H1 (cell line): ENCODE measurements at regions not wholly inside any gene's neighbourhood (a gene's known extent, or its start where the extent isn't known, plus 50 kb on each side); places are given as distances from the start of the nearest gene placed in this dataset.

Experiments
- CTCF ChIA-PET: fragments of 300-600 bp; sonication (Branson Sonifier 250); formaldehyde crosslinking; loops from one replicate; lab custom pipeline; 2021; ENCODE audit not compliant: partially characterized antibody; lab: Charles Lee
- POLR2A ChIA-PET: fragments of 300-600 bp; sonication (Branson Sonifier 250); formaldehyde crosslinking; loops from one replicate; lab custom pipeline; 2021; ENCODE audit warnings: inconsistent platforms; ENCODE audit not compliant: partially characterized antibody; lab: Charles Lee
- DNase-seq, 2 experiments: peaks; one replicate each; pipeline versions ENCODE4 v3.0.0 to v3.0.0-alpha.2; 2010 to 2022; ENCODE audit warnings: low spot score in 2 of 2, low read depth in 1 of 2, mixed read lengths in 1 of 2
- FAIRE-seq: peaks from 2 replicates; lab custom pipeline; 2011; peaks lifted over from hg19 to GRCh38; lab: Jason Lieb, UNC
- H2AFZ ChIP-seq: 2 replicates; pipeline ENCODE4 v1.8.1; 2012; ENCODE audit warnings: low read length, inconsistent platforms
- H2AK5ac ChIP-seq: 2 replicates; pipeline ENCODE4 v1.6.1; 2013; ENCODE audit warnings: low read depth, low read length
- H2BK120ac ChIP-seq: replicated peaks from 2 replicates; pipeline ENCODE3; 2013; ENCODE audit warnings: low read depth, low read length, inconsistent platforms
- H2BK12ac ChIP-seq: 2 replicates; pipeline ENCODE4 v1.6.1; 2013; ENCODE audit warnings: low read depth, low read length
- H2BK15ac ChIP-seq: 2 replicates; pipeline ENCODE4 v1.6.1; 2013; ENCODE audit warnings: low read length
- H2BK20ac ChIP-seq: 2 replicates; pipeline ENCODE4 v1.6.1; 2013; ENCODE audit warnings: low read length
- H2BK5ac ChIP-seq: 2 replicates; pipeline ENCODE4 v1.6.1; 2013; ENCODE audit warnings: low read depth, low read length
- H3K14ac ChIP-seq: 2 replicates; pipeline ENCODE4 v1.6.1; 2013; ENCODE audit warnings: inconsistent platforms; ENCODE audit not compliant: insufficient read length
- H3K18ac ChIP-seq: 2 replicates; pipeline ENCODE4 v1.6.1; 2013; ENCODE audit warnings: low read length; ENCODE audit errors: extremely low read depth
- H3K23ac ChIP-seq: 2 replicates; pipeline ENCODE4 v1.6.1; 2013; ENCODE audit warnings: inconsistent platforms; ENCODE audit not compliant: insufficient read length
- H3K23me2 ChIP-seq: 2 replicates; pipeline ENCODE4 v1.6.1; 2013; ENCODE audit warnings: low read depth, low read length
- H3K27ac ChIP-seq: 2 replicates; pipeline ENCODE4 v1.6.1; 2011; ENCODE audit warnings: low read depth, low read length, inconsistent platforms
- H3K27me3 ChIP-seq, 4 experiments: replicated peaks in 1 of 4; 1 replicate in 1 of 4; 2 replicates in 3 of 4; pipeline versions ENCODE4 v1.6.1 to v1.8.1; 2011 to 2013; ENCODE audit warnings: low read length in 3 of 4, mild to moderate bottlenecking in 3 of 4, inconsistent platforms in 2 of 4, mixed read lengths in 2 of 4, moderate library complexity in 1 of 4; ENCODE audit not compliant: control insufficient read depth in 3 of 4, insufficient read depth in 3 of 4; ENCODE audit errors: extremely low read depth in 1 of 4
- H3K36me3 ChIP-seq, 4 experiments: 2 replicates each; pipeline versions ENCODE4 v1.6.1 to v1.8.1; 2011 to 2013; ENCODE audit warnings: mild to moderate bottlenecking in 4 of 4, low read length in 3 of 4, moderate library complexity in 2 of 4, control low read depth in 1 of 4, inconsistent platforms in 1 of 4; ENCODE audit not compliant: insufficient read depth in 4 of 4, control insufficient read depth in 2 of 4
- H3K4ac ChIP-seq: replicated peaks from 2 replicates; pipeline ENCODE3; 2013; ENCODE audit warnings: low read length, low read depth, mixed read lengths, inconsistent platforms; ENCODE audit not compliant: insufficient read length
- H3K4me1 ChIP-seq, 4 experiments: replicated peaks in 1 of 4; 1 replicate in 1 of 4; 2 replicates in 3 of 4; pipeline versions ENCODE4 v1.6.1 to v1.8.1; 2011 to 2013; ENCODE audit warnings: low read length in 3 of 4, inconsistent platforms in 2 of 4, mixed read lengths in 1 of 4; ENCODE audit not compliant: insufficient read depth in 4 of 4, control insufficient read depth in 3 of 4
- H3K4me2 ChIP-seq, 2 experiments: 2 replicates each; pipeline versions ENCODE4 v1.6.1 to v1.8.1; 2011 to 2013; ENCODE audit warnings: low read depth in 2 of 2, low read length in 2 of 2, control low read depth in 1 of 2, inconsistent platforms in 1 of 2, mild to moderate bottlenecking in 1 of 2; ENCODE audit not compliant: insufficient read depth in 1 of 2
- H3K4me3 ChIP-seq, 4 experiments: fragments of 200-600, 300-600 bp in 1 of 4; sonication (generic), shearing (Covaris generic), sonication (Bioruptor Twin) in 1 of 4; 2 replicates each; pipeline versions ENCODE4 v1.5.1 to v1.8.1; 2011 to 2016; ENCODE audit warnings: low read length in 4 of 4, low read depth in 3 of 4, control low read depth in 2 of 4, inconsistent platforms in 2 of 4, mild to moderate bottlenecking in 2 of 4, mixed read lengths in 1 of 4, moderate library complexity in 1 of 4; ENCODE audit not compliant: insufficient read depth in 2 of 4; ENCODE audit errors: extremely low read depth in 1 of 4
- H3K56ac ChIP-seq: replicated peaks from 2 replicates; pipeline ENCODE3; 2013; ENCODE audit warnings: low read depth, mild to moderate bottlenecking, mixed read lengths, low read length, inconsistent platforms; ENCODE audit not compliant: insufficient read length
- H3K79me1 ChIP-seq: 2 replicates; pipeline ENCODE4 v1.6.1; 2013; ENCODE audit warnings: low read depth, low read length, control low read depth
- H3K79me2 ChIP-seq, 2 experiments: 2 replicates each; pipeline versions ENCODE4 v1.6.1 to v1.8.1; 2012 to 2013; ENCODE audit warnings: low read length in 2 of 2, mild to moderate bottlenecking in 2 of 2, inconsistent platforms in 1 of 2; ENCODE audit not compliant: insufficient read depth in 2 of 2, control insufficient read depth in 1 of 2
- H3K9ac ChIP-seq, 4 experiments: replicated peaks in 1 of 4; 1 replicate in 1 of 4; 2 replicates in 3 of 4; pipeline versions ENCODE4 v1.6.1 to v1.8.1; 2011 to 2013; ENCODE audit warnings: low read depth in 3 of 4, low read length in 3 of 4, control low read depth in 2 of 4, mild to moderate bottlenecking in 2 of 4, moderate library complexity in 2 of 4, inconsistent platforms in 1 of 4; ENCODE audit errors: extremely low read depth in 1 of 4
- H3K9me3 ChIP-seq, 2 experiments: 2 replicates each; pipeline versions ENCODE4 v1.6.1 to v1.8.1; 2012 to 2013; ENCODE audit warnings: mild to moderate bottlenecking in 2 of 2, moderate library complexity in 2 of 2, control low read depth in 1 of 2, inconsistent platforms in 1 of 2, low read depth in 1 of 2, low read length in 1 of 2, mixed read lengths in 1 of 2; ENCODE audit not compliant: insufficient read depth in 2 of 2
- H4K20me1 ChIP-seq, 2 experiments: replicated peaks in 1 of 2; 2 replicates each; pipeline versions ENCODE3 to v1.8.1; 2011 to 2013; ENCODE audit warnings: inconsistent platforms in 2 of 2, low read length in 2 of 2, mild to moderate bottlenecking in 1 of 2; ENCODE audit not compliant: insufficient read depth in 2 of 2, control insufficient read depth in 1 of 2
- H4K5ac ChIP-seq: 2 replicates; pipeline ENCODE4 v1.6.1; 2013; ENCODE audit warnings: low read length, low read depth, mixed read lengths, inconsistent platforms; ENCODE audit not compliant: insufficient read length
- H4K8ac ChIP-seq: 2 replicates; pipeline ENCODE4 v1.8.0; 2013; ENCODE audit warnings: mild to moderate bottlenecking, moderate library complexity, low read length, inconsistent platforms; ENCODE audit not compliant: insufficient read depth; ENCODE audit errors: extremely low read depth
- H4K91ac ChIP-seq: replicated peaks from 2 replicates; pipeline ENCODE3; 2013; ENCODE audit warnings: low read length, mixed read lengths, inconsistent platforms; ENCODE audit not compliant: insufficient read length
- ASH2L ChIP-seq: fragments of 200-600, 300-600 bp; sonication (generic); IDR thresholded peaks from one replicate; pipeline ENCODE4 v1.7.1; 2017; ENCODE audit warnings: low read length
- BCL11A ChIP-seq, 2 experiments: IDR thresholded peaks; one replicate each; pipeline ENCODE4 v1.6.1; 2011; ENCODE audit warnings: low read depth in 2 of 2, low read length in 2 of 2, mild to moderate bottlenecking in 2 of 2
- HDAC2 ChIP-seq, 2 experiments: fragments of 300-600 bp in 1 of 2; sonication (generic) in 1 of 2; IDR thresholded peaks; 2 replicates each; pipeline ENCODE4 v1.6.1; 2011 to 2012; ENCODE audit warnings: low read depth in 2 of 2, low read length in 2 of 2, mild to moderate bottlenecking in 2 of 2, moderate library complexity in 2 of 2, borderline replicate concordance in 1 of 2, inconsistent platforms in 1 of 2
- KDM1A ChIP-seq: fragments of 200-600, 300-600 bp; sonication (generic); IDR thresholded peaks from 2 replicates; pipeline ENCODE4 v1.7.1; 2016; ENCODE audit warnings: mild to moderate bottlenecking, low read length, borderline replicate concordance
- NRF1 ChIP-seq: IDR thresholded peaks from 2 replicates; pipeline ENCODE4 v1.6.1; 2011; ENCODE audit warnings: mild to moderate bottlenecking, low read depth, low read length, improper control_type of control experiment
- RBBP5 ChIP-seq: IDR thresholded peaks from 2 replicates; pipeline ENCODE4 v1.7.1; 2012; ENCODE audit warnings: low read depth, mild to moderate bottlenecking, inconsistent platforms, low read length, moderate library complexity, borderline replicate concordance
- RFX5 ChIP-seq: IDR thresholded peaks from 2 replicates; pipeline ENCODE4 v1.6.1; 2011; ENCODE audit warnings: low read depth, low read length, improper control_type of control experiment, borderline replicate concordance
- SIX5 ChIP-seq: IDR thresholded peaks from 2 replicates; pipeline ENCODE4 v1.6.1; 2011; ENCODE audit warnings: mild to moderate bottlenecking, low read depth, low read length
- WGBS, 2 experiments: shearing (Covaris generic) in 1 of 2; methylation state at CpG; one replicate each; pipeline versions ENCODE4 v1.1.6 to v1.1.7; 2013 to 2015; ENCODE audit warnings: low lambda C conversion rate in 2 of 2, mixed read lengths in 2 of 2, inconsistent platforms in 1 of 2, low coverage in 1 of 2, missing lambda C conversion rate in 1 of 2; ENCODE audit not compliant: insufficient replicate concordance in 2 of 2, insufficient coverage in 1 of 2, insufficient read length in 1 of 2; ENCODE audit errors: extremely low coverage in 1 of 2, missing lambda C conversion rate in 1 of 2; 5-methylcytosine and 5-hydroxymethylcytosine counted together

DNA sequence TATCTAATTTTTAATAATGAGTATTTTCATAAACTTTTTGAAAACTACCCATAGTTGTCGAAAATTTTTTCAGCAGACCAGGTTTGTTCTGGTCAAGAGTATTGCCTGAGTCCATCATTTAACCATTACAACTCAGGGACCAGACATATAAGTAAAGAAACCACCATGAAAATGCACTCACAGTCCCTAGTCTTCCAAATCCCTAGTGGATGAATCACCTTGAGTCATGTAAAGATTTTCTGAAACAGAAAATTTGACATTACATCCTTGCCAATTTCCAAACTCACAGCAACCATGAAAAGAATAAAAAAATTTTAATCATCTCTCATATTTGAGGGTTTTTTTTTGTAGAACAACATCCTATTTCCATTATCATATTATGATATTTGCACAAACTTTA lies 1337.5 kb upstream of the CDH8 start:
- Histone ChIP-seq H3K79me1 (no peaks in the 10 kb centered on the region), H3K4me2 (no peak overlapping the region), H2BK120ac (no peak overlapping the region), H3K4me3 (no peak overlapping the region), H3K56ac (no peak overlapping the region), H2BK20ac (no peak overlapping the region), H2BK12ac (no peak overlapping the region), H3K23me2 (no peaks in the 10 kb centered on the region; the same call in 1 of the 2 replicates), H3K4ac (no peak overlapping the region), H4K91ac (no peak overlapping the region), H2AK5ac (no peak overlapping the region), H4K5ac (no peak overlapping the region), H3K4me1 (no peaks in the 10 kb centered on the region; a peak in 2 of 7 replicates), H3K23ac (no peak overlapping the region), H3K9me3 (no peaks in the 10 kb centered on the region), H3K79me2 (no peaks in the 10 kb centered on the region), H3K14ac (no peak overlapping the region), H3K9ac (no peak overlapping the region), H3K27me3 (no peaks in the 10 kb centered on the region), H3K18ac (no peak overlapping the region), H2BK5ac (no peak overlapping the region), H2AFZ (no peak overlapping the region), H2BK15ac (no peak overlapping the region), H3K36me3 (no peaks in the 10 kb centered on the region), H3K27ac (no peak overlapping the region), H4K20me1 (no peaks in the 10 kb centered on the region), H4K8ac (no peak overlapping the region)
- DNase-seq (no peak), FAIRE-seq (no peak)
- WGBS, 2 experiments = 95% methylated on average over 1 of the region's 1 CpG; no CpG with 5 or more reads in 1 of the 2 experiments
- CTCF ChIA-PET = no interaction called here
- POLR2A ChIA-PET = no interaction called here
- TF ChIP-seq RFX5 (no peak), RBBP5 (no peak), SIX5 (no peak), BCL11A (IDR thresholded peaks at IDR 0.05; ENCODE audit: low read depth in 2 of 2, low read length in 2 of 2) (no peak), KDM1A (no peak), ASH2L (no peak), NRF1 (no peak), HDAC2 (IDR thresholded peaks at IDR 0.05; ENCODE audit: borderline replicate concordance in 1 of 2, low read depth in 2 of 2, low read length in 2 of 2) (no peak)
